ENCODE measurements at regions not wholly inside any gene's neighbourhood (a gene's known extent, or its start where the extent isn't known, plus 50 kb on each side); places are given as distances from the start of the nearest gene placed in this dataset.

DNA sequence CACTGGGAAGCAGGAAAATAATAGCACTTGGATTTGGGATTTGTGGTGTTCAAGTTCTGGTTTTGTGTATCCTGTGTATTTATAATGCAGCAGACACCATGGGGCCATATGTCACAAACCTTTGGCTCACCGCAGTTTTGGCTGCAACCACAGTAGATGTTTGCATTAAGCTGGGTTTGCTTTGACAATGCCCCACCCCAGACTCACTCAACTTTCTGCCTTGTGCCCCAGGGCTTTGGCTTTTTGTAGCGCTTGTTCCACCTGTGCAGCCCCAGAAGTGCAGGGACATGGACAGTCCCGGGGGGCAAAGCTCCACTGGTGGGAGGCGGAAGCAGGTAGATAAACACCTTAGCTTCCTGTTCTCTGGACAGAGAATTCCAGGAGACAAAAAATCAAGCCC, 446.9 kb downstream of the MED13L start (continued):
- TF ChIP-seq, protein P1, sequence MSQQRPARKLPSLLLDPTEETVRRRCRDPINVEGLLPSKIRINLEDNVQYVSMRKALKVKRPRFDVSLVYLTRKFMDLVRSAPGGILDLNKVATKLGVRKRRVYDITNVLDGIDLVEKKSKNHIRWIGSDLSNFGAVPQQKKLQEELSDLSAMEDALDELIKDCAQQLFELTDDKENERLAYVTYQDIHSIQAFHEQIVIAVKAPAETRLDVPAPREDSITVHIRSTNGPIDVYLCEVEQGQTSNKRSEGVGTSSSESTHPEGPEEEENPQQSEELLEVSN (IDR thresholded peaks at IDR 0.05) = no peak
- TF ChIP-seq CREB1 (IDR thresholded peaks at IDR 0.05) = no peak
- TF ChIP-seq SIX5 (IDR thresholded peaks at IDR 0.05; ENCODE audit: low read depth, low read length) = no peak
- TF ChIP-seq, protein P2, sequence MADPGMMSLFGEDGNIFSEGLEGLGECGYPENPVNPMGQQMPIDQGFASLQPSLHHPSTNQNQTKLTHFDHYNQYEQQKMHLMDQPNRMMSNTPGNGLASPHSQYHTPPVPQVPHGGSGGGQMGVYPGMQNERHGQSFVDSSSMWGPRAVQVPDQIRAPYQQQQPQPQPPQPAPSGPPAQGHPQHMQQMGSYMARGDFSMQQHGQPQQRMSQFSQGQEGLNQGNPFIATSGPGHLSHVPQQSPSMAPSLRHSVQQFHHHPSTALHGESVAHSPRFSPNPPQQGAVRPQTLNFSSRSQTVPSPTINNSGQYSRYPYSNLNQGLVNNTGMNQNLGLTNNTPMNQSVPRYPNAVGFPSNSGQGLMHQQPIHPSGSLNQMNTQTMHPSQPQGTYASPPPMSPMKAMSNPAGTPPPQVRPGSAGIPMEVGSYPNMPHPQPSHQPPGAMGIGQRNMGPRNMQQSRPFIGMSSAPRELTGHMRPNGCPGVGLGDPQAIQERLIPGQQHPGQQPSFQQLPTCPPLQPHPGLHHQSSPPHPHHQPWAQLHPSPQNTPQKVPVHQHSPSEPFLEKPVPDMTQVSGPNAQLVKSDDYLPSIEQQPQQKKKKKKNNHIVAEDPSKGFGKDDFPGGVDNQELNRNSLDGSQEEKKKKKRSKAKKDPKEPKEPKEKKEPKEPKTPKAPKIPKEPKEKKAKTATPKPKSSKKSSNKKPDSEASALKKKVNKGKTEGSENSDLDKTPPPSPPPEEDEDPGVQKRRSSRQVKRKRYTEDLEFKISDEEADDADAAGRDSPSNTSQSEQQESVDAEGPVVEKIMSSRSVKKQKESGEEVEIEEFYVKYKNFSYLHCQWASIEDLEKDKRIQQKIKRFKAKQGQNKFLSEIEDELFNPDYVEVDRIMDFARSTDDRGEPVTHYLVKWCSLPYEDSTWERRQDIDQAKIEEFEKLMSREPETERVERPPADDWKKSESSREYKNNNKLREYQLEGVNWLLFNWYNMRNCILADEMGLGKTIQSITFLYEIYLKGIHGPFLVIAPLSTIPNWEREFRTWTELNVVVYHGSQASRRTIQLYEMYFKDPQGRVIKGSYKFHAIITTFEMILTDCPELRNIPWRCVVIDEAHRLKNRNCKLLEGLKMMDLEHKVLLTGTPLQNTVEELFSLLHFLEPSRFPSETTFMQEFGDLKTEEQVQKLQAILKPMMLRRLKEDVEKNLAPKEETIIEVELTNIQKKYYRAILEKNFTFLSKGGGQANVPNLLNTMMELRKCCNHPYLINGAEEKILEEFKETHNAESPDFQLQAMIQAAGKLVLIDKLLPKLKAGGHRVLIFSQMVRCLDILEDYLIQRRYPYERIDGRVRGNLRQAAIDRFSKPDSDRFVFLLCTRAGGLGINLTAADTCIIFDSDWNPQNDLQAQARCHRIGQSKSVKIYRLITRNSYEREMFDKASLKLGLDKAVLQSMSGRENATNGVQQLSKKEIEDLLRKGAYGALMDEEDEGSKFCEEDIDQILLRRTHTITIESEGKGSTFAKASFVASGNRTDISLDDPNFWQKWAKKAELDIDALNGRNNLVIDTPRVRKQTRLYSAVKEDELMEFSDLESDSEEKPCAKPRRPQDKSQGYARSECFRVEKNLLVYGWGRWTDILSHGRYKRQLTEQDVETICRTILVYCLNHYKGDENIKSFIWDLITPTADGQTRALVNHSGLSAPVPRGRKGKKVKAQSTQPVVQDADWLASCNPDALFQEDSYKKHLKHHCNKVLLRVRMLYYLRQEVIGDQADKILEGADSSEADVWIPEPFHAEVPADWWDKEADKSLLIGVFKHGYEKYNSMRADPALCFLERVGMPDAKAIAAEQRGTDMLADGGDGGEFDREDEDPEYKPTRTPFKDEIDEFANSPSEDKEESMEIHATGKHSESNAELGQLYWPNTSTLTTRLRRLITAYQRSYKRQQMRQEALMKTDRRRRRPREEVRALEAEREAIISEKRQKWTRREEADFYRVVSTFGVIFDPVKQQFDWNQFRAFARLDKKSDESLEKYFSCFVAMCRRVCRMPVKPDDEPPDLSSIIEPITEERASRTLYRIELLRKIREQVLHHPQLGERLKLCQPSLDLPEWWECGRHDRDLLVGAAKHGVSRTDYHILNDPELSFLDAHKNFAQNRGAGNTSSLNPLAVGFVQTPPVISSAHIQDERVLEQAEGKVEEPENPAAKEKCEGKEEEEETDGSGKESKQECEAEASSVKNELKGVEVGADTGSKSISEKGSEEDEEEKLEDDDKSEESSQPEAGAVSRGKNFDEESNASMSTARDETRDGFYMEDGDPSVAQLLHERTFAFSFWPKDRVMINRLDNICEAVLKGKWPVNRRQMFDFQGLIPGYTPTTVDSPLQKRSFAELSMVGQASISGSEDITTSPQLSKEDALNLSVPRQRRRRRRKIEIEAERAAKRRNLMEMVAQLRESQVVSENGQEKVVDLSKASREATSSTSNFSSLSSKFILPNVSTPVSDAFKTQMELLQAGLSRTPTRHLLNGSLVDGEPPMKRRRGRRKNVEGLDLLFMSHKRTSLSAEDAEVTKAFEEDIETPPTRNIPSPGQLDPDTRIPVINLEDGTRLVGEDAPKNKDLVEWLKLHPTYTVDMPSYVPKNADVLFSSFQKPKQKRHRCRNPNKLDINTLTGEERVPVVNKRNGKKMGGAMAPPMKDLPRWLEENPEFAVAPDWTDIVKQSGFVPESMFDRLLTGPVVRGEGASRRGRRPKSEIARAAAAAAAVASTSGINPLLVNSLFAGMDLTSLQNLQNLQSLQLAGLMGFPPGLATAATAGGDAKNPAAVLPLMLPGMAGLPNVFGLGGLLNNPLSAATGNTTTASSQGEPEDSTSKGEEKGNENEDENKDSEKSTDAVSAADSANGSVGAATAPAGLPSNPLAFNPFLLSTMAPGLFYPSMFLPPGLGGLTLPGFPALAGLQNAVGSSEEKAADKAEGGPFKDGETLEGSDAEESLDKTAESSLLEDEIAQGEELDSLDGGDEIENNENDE (IDR thresholded peaks at IDR 0.05; ENCODE audit: insufficient replicate concordance, low read length) = no peak
- TF ChIP-seq, protein P3, sequence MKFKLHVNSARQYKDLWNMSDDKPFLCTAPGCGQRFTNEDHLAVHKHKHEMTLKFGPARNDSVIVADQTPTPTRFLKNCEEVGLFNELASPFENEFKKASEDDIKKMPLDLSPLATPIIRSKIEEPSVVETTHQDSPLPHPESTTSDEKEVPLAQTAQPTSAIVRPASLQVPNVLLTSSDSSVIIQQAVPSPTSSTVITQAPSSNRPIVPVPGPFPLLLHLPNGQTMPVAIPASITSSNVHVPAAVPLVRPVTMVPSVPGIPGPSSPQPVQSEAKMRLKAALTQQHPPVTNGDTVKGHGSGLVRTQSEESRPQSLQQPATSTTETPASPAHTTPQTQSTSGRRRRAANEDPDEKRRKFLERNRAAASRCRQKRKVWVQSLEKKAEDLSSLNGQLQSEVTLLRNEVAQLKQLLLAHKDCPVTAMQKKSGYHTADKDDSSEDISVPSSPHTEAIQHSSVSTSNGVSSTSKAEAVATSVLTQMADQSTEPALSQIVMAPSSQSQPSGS (IDR thresholded peaks at IDR 0.05; ENCODE audit: low read length) = no peak
- TF ChIP-seq PHF8 (conservative IDR thresholded peaks at IDR 0.05; ENCODE audit: low read depth, low read length) = no peak
- no peak for TF ChIP-seq CHD1 (IDR thresholded peaks at IDR 0.05; ENCODE audit: low read depth, low read length)

All from H1 (cell line).